CD4-positive, alpha-beta T cell treated with Interleukin-4 for 1 hour (primary cell): ENCODE measurements at regions not wholly inside any gene's neighbourhood (a gene's known extent, or its start where the extent isn't known, plus 50 kb on each side); places are given as distances from the start of the nearest gene placed in this dataset.

Experiments used
- DNase-seq, 2 donors: peaks; one replicate each; pipeline ENCODE4 v3.0.0-alpha.2; 2020 to 2022

- no peak for DNase-seq
Observed at GRCh38 chr13:83577183-83577582, 305.1 kb downstream of the SLITRK1 start.

- no peak for DNase-seq
Observed at GRCh38 chr13:83568019-83568418, 314.3 kb downstream of the SLITRK1 start.

- DNase-seq: no peak
Observed at GRCh38 chr13:83563499-83563898, 318.8 kb downstream of the SLITRK1 start.

GRCh38 chr13:83557845-83558244, 324.4 kb downstream of the SLITRK1 start:
- DNase-seq: no peak

- no peak for DNase-seq
Observed at GRCh38 chr13:83549671-83550070, 332.6 kb downstream of the SLITRK1 start.

GRCh38 chr13:83547043-83547442, 335.2 kb downstream of the SLITRK1 start:
- no peak for DNase-seq

GRCh38 chr13:83546476-83546875, 335.8 kb downstream of the SLITRK1 start:
- DNase-seq: no peak

GRCh38 chr13:83538636-83539035, 343.6 kb downstream of the SLITRK1 start:
- DNase-seq: no peak

GRCh38 chr13:83536941-83537340, 345.3 kb downstream of the SLITRK1 start:
- no peak for DNase-seq

- DNase-seq: no peak
Observed at GRCh38 chr13:83536153-83536552, 346.1 kb downstream of the SLITRK1 start.

- no peak for DNase-seq
Observed at GRCh38 chr13:83532809-83533208, 349.5 kb downstream of the SLITRK1 start.

GRCh38 chr13:83531022-83531421, 351.3 kb downstream of the SLITRK1 start:
- DNase-seq: no peak

- DNase-seq: no peak
Observed at GRCh38 chr13:83516781-83517180, 365.5 kb downstream of the SLITRK1 start.

- DNase-seq: no peak
Observed at GRCh38 chr13:83515268-83516015, 366.8 kb downstream of the SLITRK1 start.

GRCh38 chr13:83508771-83509301, 373.4 kb downstream of the SLITRK1 start:
- DNase-seq: no peak

GRCh38 chr13:83503424-83503823, 378.9 kb downstream of the SLITRK1 start:
- DNase-seq: no peak

GRCh38 chr13:83499286-83499685, 383.0 kb downstream of the SLITRK1 start:
- DNase-seq: no peak

- no peak for DNase-seq
Observed at GRCh38 chr13:83498481-83499190, 383.6 kb downstream of the SLITRK1 start.

GRCh38 chr13:83498045-83498444, 384.2 kb downstream of the SLITRK1 start:
- no peak for DNase-seq

- no peak for DNase-seq
Observed at GRCh38 chr13:83496501-83496900, 385.8 kb downstream of the SLITRK1 start.

GRCh38 chr13:83485101-83485500, 397.2 kb downstream of the SLITRK1 start:
- DNase-seq: no peak

GRCh38 chr13:83471011-83471410, 411.3 kb downstream of the SLITRK1 start:
- no peak for DNase-seq

- no peak for DNase-seq
Observed at GRCh38 chr13:83470133-83470797, 412.0 kb downstream of the SLITRK1 start.

GRCh38 chr13:83453723-83454122, 428.6 kb downstream of the SLITRK1 start:
- DNase-seq: no peak
